HG03469 (cell line): ENCODE measurements at regions not wholly inside any gene's neighbourhood (a gene's known extent, or its start where the extent isn't known, plus 50 kb on each side); places are given as distances from the start of the nearest gene placed in this dataset.
"Not testable (repeated sequence)": the region's sequence is repeated elsewhere in the genome, so short reads cannot be mapped to it uniquely, and the experiment has no call there.

ENCODE experiments used
- ATAC-seq: cut with Tn5 transposase; IDR thresholded peaks from one replicate; pipeline ENCODE4 v1.9.1; 2021; ENCODE audit warnings: mild to moderate bottlenecking, moderate library complexity, moderate number of reproducible peaks; ENCODE audit not compliant: unreplicated experiment

- no peak for ATAC-seq
These were observed 178.3 kb downstream of the CHIC2 start for GRCh38 chr4:53886090-53886489.

DNA sequence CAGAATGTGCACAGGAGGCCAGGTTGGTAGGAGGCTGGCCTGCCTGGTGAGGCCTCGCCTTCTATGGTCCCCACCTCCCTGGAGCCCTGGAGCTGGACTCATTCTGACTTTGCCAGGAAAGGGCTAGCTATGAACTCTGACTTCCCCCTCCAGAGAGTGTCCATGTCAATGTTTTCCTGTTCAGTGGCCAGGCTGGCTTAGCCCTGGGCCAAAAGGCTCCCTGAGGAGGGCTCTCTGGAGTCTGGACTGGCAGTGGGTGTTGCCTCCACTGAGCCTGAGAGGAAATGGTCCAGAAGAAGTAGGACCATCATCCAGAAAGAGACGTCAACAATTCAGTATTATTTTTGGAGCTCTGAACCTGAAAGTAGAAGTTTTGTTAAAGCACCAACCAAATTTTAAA is 178.7 kb downstream of the CHIC2 start:
- no peak for ATAC-seq

GRCh38 chr4:53877096-53877495 is 187.3 kb downstream of the CHIC2 start:
- not testable (repeated sequence) for ATAC-seq

DNA sequence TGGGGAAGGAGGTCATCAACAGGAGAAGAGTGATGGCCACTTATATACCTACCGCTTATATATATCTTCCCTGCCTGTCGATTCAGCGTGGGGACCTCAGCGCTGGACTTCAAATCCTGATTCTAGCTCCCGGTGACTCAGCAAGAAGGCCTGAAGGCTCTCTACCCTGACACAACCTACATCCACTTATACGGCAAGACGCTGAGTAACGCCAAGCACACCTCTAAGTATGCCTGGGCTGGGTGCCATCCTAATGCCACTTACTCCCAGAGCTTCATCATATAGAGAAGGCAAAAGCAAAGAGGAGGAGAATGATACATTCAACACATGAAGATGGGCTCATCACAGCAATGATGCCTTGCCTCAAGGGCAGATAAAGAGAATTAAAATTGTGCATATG is 198.3 kb downstream of the CHIC2 start:
- ATAC-seq, result no peak

DNA sequence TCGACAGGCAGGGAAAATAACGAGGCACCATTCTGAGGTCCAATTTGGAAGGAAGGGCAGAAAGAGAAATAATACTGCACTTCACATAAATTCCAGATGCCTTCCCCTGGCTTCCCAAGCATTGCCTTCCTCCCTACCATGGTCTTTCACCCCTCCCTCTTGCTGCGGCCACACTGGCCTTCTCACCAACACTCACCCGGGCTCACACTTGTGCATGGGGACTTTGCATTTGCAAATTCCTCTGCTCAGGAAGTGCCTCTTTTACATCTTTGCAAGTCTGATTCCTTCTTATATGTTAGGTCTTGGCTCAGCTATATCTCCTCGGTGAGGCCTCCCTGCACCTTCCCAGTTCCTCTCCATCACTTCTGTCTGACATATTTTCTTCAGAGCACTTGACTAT is 199.4 kb downstream of the CHIC2 start:
- ATAC-seq, result no peak

DNA sequence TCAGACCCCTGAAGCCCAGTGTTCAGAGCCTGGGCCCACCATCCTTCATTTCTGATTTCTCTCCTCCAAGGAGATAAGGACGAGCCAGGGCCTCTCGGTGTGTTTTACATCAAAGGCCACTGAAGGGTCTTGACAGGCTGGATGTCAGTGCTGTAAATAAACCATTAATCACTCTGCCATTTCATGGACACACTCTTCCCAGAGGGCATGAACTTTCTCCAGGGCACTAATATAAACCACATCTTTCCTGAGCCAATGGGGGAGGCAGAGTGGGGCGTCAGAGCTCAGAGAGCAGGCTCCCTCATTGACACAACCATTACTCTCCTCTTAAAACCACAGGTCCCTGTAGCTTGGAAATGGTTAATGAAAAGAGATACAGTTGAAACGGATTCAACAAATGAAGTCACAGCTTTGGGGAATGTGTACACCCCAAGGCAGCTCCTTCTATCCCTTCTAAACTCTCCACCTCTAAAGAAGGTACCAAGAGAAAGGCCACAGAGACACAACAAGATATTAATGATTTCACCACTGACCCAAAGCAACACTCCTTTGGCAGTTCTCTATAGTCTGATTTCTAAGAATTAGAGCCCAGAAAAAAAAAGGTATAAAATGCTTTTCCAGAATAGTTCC is 200.6 kb downstream of the CHIC2 start:
- no peak for ATAC-seq

- ATAC-seq, result no peak
These were observed 201.2 kb downstream of the CHIC2 start for GRCh38 chr4:53863158-53863557.

GRCh38 chr4:53861856-53862610 is 202.4 kb downstream of the CHIC2 start:
- no peak for ATAC-seq

DNA sequence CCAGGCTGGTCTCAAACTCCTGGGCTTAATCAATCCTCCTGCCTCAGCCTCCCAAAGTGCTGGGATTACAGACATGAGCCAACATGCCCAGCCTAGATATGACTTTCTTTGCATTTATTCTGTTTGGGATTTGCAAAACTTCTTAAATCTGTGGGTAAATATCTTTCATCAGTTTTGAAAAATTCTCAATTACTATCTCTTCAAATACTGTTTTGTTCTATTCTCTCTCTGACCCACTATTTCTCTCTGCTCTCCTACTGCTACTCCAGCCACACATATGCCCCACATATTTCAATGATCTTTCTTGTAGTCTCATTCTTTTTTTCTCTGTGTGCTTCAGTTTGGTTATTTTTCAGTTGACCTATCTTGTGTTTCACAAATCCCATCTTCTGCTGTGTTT is 205.1 kb downstream of the CHIC2 start:
- ATAC-seq, result no peak

- no peak for ATAC-seq
These were observed 205.7 kb downstream of the CHIC2 start for GRCh38 chr4:53858744-53859143.

GRCh38 chr4:53855581-53856250 is 208.7 kb downstream of the CHIC2 start:
- ATAC-seq, result no peak

- ATAC-seq, result no peak
These were observed 209.3 kb downstream of the CHIC2 start for GRCh38 chr4:53854991-53855568.

DNA sequence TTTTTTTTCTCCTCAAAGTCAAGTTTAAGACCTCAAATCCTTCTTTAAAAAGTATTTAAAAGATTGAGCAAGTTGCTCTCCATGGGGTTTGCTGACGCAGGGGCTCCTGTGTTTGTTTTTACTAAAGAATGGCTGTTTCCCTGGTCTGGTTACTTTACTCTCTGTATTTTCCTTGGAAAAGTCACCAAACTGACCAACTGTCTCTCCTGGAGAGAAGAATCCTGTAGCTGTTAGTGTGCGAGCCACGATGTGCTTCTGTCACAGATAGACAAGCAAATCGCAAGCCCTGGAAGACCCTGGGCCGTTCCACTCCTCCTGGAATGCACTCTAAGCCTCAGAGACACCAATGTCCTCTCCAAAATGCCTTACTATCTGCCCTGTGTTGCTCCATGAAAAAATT is 212.1 kb downstream of the CHIC2 start:
- ATAC-seq, result no peak

DNA sequence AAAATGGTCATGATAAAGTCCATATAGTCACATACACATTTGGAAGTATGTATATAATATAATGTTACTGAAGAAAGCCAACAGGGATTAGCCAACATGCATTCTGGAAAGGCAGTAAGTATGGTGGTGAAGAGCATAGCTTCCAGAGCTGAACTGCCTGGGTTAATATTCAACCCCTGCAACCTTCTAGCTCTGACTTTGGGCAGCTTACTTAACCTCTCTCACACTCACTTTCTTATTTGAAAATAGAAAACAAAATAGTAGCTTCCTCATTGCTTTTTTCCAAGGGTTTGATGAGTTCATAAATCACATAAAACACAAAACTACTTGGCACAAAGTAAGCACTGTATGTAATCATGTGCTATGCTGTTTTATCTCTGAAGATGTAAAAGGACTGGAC is 216.4 kb downstream of the CHIC2 start:
- ATAC-seq, result no peak

DNA sequence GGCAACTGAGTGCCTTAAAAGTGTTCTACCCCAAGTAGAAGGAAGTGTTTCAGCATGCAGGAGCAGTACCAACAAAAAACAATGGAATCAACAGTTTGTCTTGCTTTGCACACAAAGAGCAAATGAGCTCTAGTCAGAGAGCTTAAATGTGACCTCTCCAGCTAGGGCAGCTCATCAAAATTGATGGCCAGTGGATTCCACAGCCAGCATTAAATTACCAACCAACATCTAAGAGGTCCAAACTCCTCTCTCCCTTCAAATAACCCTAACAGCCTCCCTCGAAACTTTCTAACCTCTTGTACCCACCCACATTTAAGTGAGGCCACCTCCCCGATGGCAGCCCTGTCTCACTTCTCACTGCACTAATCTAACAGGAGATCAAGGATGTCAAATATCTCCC is 219.9 kb downstream of the CHIC2 start:
- no peak for ATAC-seq

- ATAC-seq, result no peak
These were observed 220.3 kb downstream of the CHIC2 start for GRCh38 chr4:53844133-53844532.

DNA sequence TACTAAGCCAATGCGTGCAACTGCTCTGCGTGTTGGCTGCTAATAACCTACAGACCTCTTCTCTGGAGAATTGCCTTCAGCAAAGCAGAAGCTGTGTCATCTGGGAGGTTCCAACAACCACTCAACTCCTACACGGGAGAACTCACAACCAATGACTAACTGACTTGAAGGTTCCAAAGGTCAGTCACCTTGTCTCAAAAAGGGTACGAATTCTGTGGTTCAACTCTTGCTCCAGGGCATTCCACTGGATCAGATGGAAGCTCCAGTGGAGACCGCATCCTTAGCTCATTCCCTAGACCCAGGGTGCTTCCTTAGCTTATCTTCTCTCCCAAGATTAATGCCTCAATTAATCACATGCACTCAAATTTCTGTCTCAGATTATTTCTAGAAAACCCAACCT is 222.7 kb downstream of the CHIC2 start:
- ATAC-seq, result no peak

DNA sequence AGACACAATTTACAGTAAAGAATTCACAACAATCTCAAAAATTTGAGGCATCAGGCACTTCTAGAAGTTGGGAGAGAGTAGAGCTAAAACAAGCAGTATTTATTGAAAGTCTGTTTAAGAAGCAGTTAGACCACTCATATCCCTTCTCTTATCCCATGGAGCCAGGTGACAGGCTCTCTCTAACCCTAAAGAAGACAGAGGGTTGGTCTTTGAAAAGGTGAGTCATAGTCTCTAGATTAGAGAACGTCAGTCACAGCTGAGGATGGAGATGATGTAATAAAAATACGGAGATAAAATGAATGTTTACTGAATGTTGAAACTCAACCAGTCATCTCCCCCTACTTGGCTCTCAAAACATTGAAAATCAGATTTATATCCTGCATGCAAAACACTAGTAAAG is 223.8 kb downstream of the CHIC2 start:
- no peak for ATAC-seq

GRCh38 chr4:53833302-53834003 is 231.0 kb downstream of the CHIC2 start:
- not testable (repeated sequence) for ATAC-seq

DNA sequence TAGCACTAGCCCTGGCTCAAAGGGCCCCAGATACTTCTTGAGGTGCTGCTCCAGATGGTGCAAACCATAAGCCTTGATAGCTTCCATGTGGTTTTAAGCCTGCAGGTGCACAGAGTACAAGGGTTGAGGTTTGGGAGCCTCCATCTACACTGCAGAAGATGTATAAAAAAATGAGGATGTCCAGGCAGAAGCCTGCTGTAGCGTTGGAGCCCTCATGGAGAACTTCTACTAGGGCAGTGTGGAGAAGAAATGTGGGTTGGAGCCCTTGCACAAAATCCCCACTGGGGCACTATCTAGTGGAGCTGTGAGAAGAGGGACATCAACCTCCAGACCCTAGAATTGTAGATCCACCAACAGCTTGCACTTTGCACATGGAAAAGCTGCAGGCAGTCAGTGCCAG is 231.9 kb downstream of the CHIC2 start:
- ATAC-seq, result no peak

GRCh38 chr4:53830511-53830910 is 233.9 kb downstream of the CHIC2 start:
- ATAC-seq, result no peak
